ENCODE measurements at regions not wholly inside any gene's neighbourhood (a gene's known extent, or its start where the extent isn't known, plus 50 kb on each side); places are given as distances from the start of the nearest gene placed in this dataset.

DNA sequence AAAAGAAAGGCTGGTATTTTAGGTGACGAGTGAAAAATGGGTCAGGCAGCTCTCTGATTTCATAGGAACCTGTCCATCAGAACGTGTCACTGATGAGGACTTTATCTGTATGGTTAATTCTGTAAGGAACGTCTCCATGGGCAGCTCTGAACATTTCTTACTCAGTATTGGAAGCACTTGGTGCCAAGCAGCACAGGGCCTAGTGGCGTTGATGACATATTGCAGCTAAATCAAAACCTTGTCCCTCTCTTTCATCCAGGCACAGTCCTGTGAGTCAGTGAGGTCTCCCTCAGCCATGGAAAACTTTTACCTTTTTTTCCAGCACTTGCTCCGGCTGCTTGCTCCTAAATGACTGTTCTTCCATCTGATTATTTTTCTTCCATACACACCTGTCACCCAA lies 301.9 kb downstream of the DHX15 start:
- DNase-seq (ENCODE audit: low read depth), result no peak

DNA sequence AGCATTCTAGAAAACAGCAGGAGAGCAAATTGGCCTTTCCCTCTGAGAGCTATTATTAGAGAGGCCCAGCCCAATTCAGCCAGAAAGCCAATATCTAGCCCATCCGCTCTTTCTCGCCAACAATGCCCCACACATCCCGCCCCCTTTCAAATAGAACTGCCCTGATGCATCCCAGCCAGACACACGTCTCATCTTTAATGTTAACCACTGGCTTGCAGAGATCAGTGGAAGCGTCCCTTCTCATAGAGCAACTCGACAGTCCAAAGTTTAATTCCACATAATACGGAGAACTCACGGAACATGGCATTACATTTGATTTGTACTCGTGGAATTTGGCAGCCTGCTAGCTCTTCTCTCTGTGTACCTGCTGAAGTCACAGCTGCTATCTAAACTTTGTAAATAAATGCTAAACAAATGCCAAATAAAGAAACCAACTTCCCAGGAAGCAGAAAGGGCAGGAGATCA lies 304.4 kb downstream of the DHX15 start:
- DNase-seq (ENCODE audit: low read depth), result no peak

DNA sequence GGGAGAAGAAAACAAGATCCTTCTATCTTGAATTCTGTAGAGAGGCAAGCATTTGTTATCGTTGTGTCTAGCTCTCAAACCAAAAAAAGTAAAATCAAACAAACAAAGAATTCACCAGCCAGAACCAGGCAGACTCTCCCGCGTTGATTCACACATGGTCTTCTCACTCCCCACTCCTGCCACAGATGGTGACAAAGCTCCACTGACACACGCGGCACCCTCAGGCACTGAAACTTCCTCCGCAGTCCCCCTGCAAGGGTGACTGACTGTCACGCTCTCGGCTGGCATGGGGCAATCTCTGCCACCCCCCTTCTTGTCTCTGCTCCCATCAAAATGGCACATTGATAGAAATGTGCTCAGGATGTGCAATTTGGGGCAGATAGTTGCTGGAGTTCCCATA lies 304.9 kb downstream of the DHX15 start:
- DNase-seq (ENCODE audit: low read depth), result no peak

DNA sequence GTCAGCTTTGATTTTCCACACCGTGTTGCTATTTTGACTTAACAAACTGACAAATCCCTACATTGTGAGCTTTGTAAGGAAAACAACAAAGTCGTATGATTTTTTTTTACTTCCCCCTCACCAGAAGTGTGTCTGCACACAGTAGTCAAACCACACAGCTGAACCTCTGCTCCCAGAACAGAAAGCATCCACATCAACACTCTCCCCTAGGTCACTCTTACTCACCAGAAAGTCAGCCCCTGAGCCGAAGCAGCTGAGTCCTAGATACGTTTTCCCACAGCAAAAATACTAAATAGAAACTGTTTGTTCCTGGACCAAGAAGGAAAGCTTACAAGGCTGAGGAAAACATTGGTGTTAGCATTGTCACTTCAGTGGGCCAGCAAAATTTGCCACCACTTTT lies 305.7 kb downstream of the DHX15 start:
- peak; percentile 5 for DNase-seq (ENCODE audit: low read depth)

DNA sequence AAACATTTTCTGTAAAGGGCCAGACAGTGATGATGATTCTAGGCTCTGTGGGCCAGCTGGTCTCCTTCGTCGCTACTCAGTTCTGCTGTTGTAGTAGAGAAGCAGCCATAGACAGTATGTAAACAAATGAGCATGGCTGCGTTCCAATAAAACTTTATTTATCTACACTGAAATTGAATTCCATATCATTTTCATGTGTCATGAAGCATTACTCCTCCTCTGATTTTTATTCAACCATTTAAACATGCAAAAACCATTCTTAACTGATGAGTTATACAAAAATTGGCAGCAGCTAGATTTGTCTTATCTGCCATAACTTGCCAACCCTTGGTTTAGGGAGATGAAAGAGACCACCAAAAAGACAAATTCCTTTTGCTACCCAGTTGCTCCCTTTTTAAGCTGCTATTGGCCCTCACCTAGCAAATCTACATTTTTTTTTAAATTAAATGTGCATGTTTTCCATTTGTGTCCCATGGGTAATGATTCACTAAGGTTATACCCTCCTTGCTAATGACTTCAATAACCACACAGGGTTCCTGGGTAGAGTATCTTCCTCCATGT lies 309.9 kb downstream of the DHX15 start:
- DNase-seq (ENCODE audit: low read depth), result peak; percentile 62

DNA sequence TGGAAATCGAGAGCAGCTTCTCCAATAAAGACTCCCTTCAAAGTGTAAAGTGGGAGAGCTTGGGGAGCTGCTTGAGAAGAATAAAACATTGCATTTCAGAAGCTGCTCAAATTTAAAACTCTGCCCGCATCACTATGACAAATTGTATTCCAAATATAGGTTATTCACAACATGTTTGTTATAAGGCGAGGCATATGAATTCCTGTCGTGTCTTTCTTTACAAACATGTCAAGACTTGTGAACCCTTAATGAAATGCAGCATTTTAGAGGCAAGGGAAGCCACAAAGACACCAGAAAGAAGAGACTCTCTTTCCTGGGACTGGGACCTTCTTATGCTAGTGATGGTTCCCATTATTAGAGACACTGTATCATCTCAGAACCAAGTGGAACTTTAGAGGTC lies 311.2 kb downstream of the DHX15 start:
- no peak for DNase-seq (ENCODE audit: low read depth)

DNA sequence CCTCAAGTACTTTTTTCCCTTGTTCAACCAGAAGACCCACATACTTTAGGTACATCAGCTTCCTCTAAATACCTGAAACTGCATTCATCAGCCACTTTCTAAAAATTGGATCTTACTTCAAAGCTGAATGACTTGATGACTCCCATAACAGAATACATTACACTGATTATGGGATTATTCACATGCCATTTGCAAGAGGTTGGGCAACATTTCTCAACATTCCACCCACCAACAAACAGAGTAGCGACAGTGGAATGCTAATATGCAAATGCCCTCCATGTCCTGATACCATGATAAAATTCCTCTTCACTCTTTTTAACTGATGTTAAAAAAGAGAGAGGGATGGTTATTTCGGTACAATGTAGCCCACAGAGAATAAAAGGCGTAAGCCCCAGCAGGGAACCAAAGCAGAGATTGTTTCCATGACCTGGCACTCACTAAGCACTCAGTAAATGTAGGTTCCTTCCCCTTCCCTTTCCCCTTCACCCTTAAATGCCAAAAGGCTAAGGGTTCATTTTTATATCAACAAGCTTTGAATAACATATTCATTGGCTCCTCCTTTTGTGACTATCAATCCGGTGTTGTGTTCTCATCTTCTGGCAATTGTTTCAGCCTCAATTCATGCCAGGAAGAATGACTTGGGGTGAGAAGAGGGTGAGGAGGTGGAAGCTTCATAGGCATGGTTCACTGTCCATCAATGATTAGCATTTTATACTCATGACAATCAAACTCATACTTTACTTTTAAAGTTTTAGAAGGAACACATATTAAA lies 317.2 kb downstream of the DHX15 start:
- no peak for DNase-seq (ENCODE audit: low read depth)

DNA sequence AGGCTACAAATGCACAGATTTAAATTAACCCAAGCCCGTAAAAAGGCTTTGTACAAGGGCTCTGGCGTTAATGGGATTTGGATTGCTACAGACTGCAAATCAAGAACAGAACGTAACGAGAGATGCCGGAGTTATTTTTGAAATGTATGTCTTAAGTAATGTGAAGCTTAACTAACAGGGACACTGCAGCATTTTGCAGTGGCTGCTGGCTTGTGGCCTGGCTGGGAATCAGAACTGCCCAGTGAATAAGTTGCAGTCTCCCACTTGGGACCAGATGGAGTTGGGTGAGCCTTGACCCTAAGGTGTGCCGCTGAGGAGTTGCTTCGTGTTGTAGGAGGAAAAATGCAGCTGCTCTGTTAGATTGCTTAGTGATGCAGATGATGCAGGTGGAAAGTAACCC lies 318.4 kb downstream of the DHX15 start:
- no peak for DNase-seq (ENCODE audit: low read depth)

DNA sequence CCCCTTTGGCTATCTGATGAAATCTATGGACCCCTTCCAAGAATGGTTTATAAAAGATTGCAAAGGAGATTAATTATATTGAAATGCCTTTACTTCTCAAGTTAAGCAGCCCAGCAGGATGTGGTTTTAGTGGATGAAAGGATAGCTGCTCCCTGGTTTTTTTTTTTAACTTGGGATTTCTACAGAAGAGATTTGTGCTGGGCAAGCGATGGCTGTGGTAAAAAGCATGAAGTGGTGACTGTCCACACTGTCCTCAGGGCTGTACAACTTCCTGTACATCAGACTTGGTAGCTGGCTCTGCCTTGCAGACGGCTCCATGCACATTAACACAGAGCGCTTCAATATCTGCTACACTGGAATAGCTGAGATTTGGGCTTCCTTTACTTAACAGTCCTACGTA lies 321.7 kb downstream of the DHX15 start:
- DNase-seq (ENCODE audit: low read depth), result no peak

DNA sequence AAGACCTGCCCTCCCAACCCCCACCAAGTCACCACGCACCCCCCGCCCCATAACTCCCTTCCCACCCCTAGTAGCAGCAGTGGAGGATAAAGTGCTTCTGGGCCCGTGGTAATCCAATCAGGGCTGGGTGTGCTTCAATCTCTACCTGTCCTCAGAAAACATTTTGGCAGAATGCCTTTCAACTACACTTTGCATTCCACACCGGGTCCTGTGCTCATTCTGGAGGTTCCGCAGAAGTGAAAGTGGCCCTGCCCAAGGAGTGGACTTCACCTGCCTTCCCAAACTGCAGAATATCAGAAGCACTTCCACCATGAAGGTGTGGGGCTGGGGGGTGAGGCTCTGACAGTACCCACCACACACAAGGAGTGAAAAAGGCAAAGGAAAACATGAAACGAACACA lies 322.3 kb downstream of the DHX15 start:
- no peak for DNase-seq (ENCODE audit: low read depth)

DNA sequence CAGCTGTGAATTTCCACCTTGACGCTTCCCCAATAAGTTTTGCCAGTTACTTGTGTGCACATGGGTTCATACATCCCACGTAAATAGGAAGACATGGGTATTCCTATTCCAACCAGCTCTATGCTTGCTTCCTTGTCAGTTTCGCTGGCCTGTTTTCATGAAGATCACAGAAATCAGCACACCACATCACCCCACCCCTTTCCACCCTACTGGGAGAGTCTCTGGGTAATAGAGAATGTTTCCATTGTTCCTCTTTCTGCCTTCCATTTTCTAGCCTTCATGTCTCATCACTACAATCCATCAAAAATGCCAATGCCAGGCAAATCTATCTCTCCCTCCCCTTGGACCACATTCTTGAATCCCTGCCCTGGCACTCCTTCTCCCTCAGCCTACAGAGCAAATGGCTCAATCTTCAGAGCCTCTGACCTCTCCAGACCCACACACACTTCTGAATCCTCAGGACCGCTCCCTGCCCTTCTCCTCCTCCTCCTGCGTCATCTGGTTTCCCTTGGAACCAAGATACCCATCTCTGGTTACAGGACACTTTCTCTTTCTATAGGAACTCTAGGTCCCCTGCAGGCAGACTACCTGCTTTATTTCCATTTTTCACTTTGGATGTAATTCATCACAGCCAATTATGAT lies 323.3 kb downstream of the DHX15 start:
- no peak for DNase-seq (ENCODE audit: low read depth)

DNA sequence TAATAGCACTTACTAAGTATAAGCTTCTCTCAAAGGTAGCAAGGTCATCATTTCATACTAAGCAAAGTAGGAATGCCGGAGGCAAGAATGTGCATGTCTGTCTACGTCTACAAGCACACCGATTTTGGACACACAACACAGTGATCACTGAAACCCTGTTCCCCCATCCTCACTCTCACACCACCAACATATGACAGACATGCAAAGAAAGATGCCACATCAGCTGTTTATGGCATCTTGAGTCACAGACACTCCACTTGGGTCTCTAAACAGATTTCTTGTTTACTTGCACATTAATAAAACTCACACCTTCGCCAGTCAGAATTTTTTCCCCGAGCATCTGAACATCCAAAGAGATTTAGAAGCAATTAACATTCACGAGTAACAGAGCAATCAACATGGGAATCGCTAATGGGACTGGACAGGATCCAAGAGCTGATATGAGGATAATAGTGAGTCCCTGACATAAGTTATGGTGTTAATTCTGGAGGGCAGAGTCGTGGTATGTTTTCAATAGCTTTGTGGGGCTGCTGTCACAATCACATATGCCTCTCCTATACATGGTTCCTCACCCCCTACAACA lies 324.1 kb downstream of the DHX15 start:
- DNase-seq (ENCODE audit: low read depth), result no peak

DNA sequence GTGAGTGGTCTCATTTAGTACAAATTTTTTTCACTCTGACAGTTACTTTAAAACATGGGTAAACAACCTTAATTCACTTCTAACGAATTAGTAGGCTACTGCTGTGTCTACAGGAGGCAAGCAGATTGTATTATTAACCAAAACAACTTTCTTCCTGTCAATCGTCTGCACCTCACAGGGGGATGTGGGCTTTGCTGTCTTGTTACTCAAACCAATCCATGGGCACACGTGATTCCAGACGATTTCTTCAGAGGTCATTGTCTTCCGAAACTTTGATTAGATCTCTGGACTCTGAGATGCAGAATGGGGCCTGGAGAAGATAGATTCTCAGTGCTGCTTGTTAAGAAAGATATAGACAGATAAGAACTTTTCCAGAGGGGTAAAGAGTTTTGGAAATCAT lies 327.8 kb downstream of the DHX15 start:
- DNase-seq (ENCODE audit: low read depth), result no peak

DNA sequence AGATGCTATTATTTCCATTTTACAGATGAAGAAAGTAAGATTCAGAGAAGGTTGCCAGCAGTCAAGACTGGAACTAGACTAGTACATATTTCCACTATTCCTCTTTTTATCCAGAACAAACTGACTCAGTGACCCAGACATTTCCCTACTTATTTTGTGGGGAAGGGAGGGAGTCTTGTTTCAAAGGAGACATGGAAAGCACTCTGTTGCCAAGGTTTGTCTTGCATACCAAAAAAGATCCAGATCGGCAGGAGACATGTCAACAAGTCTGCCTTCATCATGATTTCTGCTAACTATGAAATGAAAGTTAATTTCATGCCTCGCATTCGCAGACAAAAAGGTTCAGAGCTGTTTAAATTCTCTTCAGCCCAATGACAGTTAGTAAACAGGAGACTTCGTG lies 328.3 kb downstream of the DHX15 start:
- DNase-seq (ENCODE audit: low read depth), result no peak

DNA sequence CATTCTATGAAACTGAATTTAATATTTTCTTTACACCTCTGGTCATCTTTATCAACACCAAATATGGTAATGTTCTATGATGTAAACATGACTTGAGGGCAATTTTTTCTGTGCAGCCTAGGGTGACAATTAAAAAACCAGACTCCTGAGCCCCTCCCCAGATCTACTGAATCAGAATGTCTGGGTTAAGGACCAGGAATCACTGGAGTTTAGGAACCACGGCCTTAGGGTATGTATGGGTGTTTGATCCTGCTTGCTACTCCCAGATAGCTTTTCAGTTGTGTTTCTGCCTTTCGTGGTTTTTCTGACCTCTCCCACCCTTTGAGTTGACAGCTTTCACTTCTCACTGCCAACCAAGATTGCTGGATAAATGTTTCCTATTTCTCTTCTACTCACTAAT lies 332.2 kb downstream of the DHX15 start:
- no peak for DNase-seq (ENCODE audit: low read depth)

DNA sequence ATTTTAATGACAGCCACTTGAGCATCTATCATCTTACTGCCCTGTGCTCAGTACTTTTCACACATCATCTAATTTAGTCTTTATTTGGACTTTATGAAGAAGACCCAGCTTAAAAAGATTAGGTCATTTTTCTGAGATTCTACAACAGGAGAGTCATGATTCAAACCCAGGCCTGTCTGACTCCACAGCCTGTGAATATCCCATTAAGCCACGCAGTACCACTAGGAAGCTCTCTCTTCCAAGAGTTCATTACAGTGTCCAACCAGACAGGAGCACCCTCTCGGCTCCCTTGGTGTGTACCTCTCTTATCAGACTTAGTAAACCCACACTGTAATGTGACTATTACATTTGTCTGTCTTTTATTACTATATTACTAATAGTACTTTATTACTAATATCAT lies 332.8 kb downstream of the DHX15 start:
- DNase-seq (ENCODE audit: low read depth), result no peak

DNA sequence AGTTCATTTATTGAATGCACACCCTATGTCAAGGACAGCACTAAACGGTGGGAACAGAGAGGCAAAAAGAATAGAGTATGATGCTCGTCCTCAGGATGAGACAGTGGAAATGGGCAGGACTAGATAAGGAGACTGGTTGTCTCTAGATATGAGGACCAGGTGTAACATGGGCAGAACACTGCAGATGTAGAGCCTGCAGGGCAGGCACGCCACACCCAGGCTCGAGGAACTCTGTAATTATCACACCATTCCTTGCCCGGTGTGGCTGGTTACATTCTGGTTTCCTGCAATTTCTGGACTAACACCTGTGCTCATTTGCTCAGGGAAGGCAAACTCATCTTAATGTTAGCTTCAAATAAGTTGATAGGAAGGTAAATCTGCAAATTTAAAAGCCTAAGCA lies 334.4 kb downstream of the DHX15 start:
- no peak for DNase-seq (ENCODE audit: low read depth)

DNA sequence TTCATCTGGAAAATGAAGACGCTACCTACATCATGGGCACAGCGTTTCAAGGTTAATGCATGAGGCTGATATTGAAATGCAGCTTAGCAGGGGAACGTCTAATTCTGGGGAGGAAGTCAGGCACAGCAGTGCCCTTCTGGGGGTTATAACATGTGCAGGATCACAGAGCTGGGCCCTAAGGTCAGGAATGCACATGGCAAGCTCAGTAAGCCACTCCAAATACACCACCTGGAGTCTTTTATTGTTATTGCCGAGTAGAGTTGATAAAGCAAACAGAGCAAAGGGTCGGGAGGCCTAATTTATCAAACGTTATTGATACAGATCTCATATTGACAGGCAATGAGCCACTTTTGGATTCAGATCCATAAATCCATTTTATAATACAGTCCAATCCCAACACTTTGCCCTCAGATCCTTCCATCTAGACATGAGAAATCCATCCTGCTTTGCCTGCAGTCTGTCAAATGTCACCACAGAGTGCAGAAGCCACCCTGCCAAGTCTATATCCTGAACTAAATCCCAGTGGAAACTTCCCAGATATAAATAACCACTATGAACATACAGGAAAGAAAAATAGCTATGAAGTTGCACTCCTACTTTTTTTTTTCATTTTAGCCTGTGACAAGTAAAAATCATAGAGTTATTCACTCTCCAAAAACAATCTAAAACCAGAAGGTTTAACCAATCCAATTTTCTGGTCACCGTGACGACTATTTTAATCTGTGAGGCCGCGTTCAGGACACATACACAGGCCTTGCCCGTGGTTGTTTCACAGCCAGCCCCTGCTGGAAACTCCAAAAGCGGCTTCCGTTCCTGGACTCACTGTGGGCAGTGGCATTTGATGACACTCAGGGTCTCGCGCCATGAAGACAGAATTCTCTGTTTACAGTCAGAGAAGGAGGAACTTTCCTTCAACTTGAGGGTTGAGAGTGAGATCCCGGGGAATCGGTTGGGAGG lies 335.4 kb downstream of the DHX15 start:
- DNase-seq (ENCODE audit: low read depth), result no peak

DNA sequence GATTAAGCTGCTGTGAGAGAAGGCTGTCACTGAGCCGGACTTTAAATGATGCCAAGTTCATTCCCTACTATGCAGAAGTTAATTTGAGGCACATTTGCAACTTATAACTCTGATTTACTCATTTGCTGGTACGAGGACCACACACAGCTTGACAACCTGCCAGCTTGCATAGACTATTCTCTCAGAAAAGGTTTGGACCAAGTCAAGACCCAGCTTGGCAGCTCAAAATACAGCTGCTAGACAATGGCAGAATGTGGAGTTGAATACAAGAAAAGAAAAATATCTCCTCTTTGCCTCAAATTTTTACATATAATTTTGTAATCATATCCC lies 338.9 kb downstream of the DHX15 start:
- DNase-seq (ENCODE audit: low read depth), result no peak

DNA sequence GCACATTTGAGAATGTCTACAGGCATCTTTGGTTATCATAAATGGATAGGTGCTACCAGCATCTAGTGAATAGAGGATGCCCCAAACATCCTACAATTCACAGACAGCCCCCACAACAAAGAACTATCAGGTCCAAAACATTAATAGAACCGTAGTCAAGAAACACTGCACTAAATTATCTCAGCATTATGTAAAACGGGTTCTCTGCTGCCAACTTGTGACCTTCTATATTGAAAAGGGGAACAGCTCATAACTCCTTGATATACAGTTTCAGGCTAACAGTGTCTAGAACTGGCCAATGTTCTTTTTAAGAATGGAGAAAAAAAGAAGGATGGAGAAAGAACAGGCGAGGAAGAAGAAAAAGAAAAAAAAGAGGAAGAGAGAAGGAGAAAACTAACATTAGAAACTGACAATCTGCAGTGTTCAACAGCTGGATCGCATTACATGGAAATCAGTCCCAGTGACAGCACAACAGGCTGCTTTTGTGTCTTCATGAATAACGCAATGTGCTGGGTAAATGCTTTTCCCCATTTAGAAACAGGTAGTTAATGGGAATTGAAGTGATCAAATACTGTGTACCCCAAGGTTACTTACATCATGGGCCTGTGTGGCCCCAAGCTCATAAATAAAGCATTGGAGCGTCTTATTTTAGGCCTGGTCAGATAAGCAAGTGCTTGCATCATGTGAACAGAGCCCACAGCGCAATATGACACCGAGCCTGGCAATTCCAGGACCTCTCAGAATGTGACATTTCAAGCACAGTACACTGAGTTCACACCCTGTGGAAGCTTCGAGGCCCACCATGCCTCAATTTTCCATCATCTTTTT lies 339.5 kb downstream of the DHX15 start:
- no peak for DNase-seq (ENCODE audit: low read depth)

DNA sequence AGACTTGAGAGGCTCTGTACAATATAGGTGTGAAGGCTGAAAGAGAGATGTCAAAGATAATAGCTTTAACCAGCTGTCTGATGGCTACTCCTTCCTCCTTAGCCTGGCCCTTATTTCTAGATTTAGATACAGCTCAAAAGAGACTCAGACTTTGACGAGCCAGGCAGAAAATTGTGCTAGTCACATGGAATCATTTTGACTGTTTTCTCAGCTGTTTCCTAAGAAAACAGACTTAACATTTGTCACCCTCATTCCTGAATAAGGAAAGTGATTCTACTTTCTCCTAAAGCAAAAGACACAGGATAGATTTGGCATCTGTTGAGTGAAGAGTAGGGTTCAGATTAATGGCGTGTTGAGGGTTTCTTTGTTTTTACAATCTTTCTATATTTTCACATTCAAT lies 340.7 kb downstream of the DHX15 start:
- DNase-seq (ENCODE audit: low read depth), result no peak
